ENCODE measurements at regions not wholly inside any gene's neighbourhood (a gene's known extent, or its start where the extent isn't known, plus 50 kb on each side); places are given as distances from the start of the nearest gene placed in this dataset.

- CTCF ChIA-PET: interaction anchor here (0.9 to 1.9 kb wide), 7 partner anchors 10 to 570 kb away, joined by 3 to 10 read pairs (median 5); partner anchors contain the start of gene NFE2L3
- FAIRE-seq: no peak
Observed at GRCh38 chr7:26097837-26098668, 53.9 kb upstream of the NFE2L3 start.

GRCh38 chr7:26099236-26099635 is 52.8 kb upstream of the NFE2L3 start:
- Histone ChIP-seq H3K4me3 (no peak overlapping the region), H3K9me3 (no peaks in the 10 kb centered on the region), H3K4me1 (peaks cover 10% of the 10 kb centered on the region; the same call in 2 of the 3 replicates), H3K4me2 (no peak overlapping the region), H3K27ac (no peak overlapping the region)
- ChIA-PET POLR2A (no interaction called here), CTCF (interaction anchor here (0.7 to 1.9 kb wide), 6 partner anchors 8 to 569 kb away, joined by 3 to 12 read pairs (median 6); partner anchors contain the start of gene NFE2L3)
- TF ChIP-seq HEYL (CRISPR knock-in tag; IDR thresholded peaks at IDR 0.05) (no peak), MYC (IDR thresholded peaks at IDR 0.05; ENCODE audit: borderline replicate concordance, low read length) (no peak), CTCF (IDR thresholded peaks at IDR 0.05) (no peak), KDM5A (IDR thresholded peaks at IDR 0.05) (no peak), RNF2 (IDR thresholded peaks at IDR 0.05; ENCODE audit: borderline replicate concordance, low read depth) (no peak), HDAC2 (IDR thresholded peaks at IDR 0.05) (no peak), USF2 (IDR thresholded peaks at IDR 0.05) (no peak), GATA3 (IDR thresholded peaks at IDR 0.05; ENCODE audit: borderline replicate concordance) (no peak), RARB (CRISPR knock-in tag; IDR thresholded peaks at IDR 0.05) (no peak), ATOH8 (CRISPR knock-in tag; IDR thresholded peaks at IDR 0.05; ENCODE audit: low read depth) (no peak), RAD21 (conservative IDR thresholded peaks at IDR 0.05 in 1 of 2, IDR thresholded peaks at IDR 0.05 in 1 of 2) (no peak), BCL3 (IDR thresholded peaks at IDR 0.05) (no peak), HES2 (IDR thresholded peaks at IDR 0.05) (no peak), ESRRA (IDR thresholded peaks at IDR 0.05; ENCODE audit: borderline replicate concordance, low read length) (no peak), FOSL2 (IDR thresholded peaks at IDR 0.05) (no peak), FOSL2 (CRISPR knock-in tag; IDR thresholded peaks at IDR 0.05) (no peak)
- ATAC-seq: no peak
- no peak for DNase-seq (ENCODE audit: low read depth in 1 of 2, low spot score in 1 of 2)
- no peak for FAIRE-seq
- WGBS (ENCODE audit: missing lambda C conversion rate): 82% methylated on average over 7 of the region's 7 CpGs

More at GRCh38 chr7:26097837-26098668, 53.9 kb upstream of the NFE2L3 start:
- no peaks in the 10 kb centered on the region for H3K9me3 ChIP-seq
- H3K27ac ChIP-seq: peak overlapping the region in 1 of 2 experiments; percentile 63; a peak in 3 of 6 replicates
- TF ChIP-seq CHD4 (IDR thresholded peaks at IDR 0.05; ENCODE audit: borderline replicate concordance) (no peak), ESRRA (IDR thresholded peaks at IDR 0.05; ENCODE audit: borderline replicate concordance, low read length) (no peak), ZSCAN20 (CRISPR knock-in tag; IDR thresholded peaks at IDR 0.05) (no peak), USF2 (IDR thresholded peaks at IDR 0.05) (no peak), ELK1 (IDR thresholded peaks at IDR 0.05; ENCODE audit: low read depth, low read length) (no peak)
- DNase-seq (ENCODE audit: low read depth in 1 of 2, low spot score in 1 of 2) (peak in 1 of 2 experiments; percentile 12), ATAC-seq (peak; percentile 26 to 61; a peak in 3 of 6 replicates)
- H3K4me1 ChIP-seq: peaks cover 10% of the 10 kb centered on the region; the same call in 2 of the 3 replicates
- no peak overlapping the region for H3K4me3 ChIP-seq
- POLR2A ChIA-PET: interaction anchor here (1.0 kb wide), 1 partner anchor 102 kb away, joined by 4 read pairs; no protein-coding TSS in a partner anchor
- H3K4me2 ChIP-seq: peak overlapping the region; percentile 16; the same call in 1 of the 3 replicates
- WGBS (ENCODE audit: missing lambda C conversion rate): 74% methylated on average over 7 of the region's 7 CpGs

All from A549 (cell line).